HepG2 (cell line): ENCODE measurements at regions not wholly inside any gene's neighbourhood (a gene's known extent, or its start where the extent isn't known, plus 50 kb on each side); places are given as distances from the start of the nearest gene placed in this dataset.

Experiments used
- ATAC-seq: fragments of 200-7000 bp; cut with Tn5 transposase; 3 replicates; pipeline ENCODE4 v1.9.1; 2020; ENCODE audit warnings: mild to moderate bottlenecking, moderate library complexity
- BruUV-seq: library from RNA; stranded (reverse); fragments of 400-500 nt; replicated peaks from 2 replicates; lab custom pipeline; 2021; lab: Mats Ljungman, UMichigan
- CTCF ChIA-PET: fragments of 300-600 bp; formaldehyde crosslinking; extraction: SDS; loops from one replicate; lab custom pipeline; 2021; ENCODE audit warnings: low total read pairs, inconsistent platforms, low intra/inter-chr PET ratio; lab: Yijun Ruan, JAX
- POLR2A ChIA-PET: fragments of 350-600 bp; sonication (Branson Sonifier 250); formaldehyde crosslinking; loops from one replicate; lab custom pipeline; 2020; ENCODE audit warnings: antibody characterized with exemption, inconsistent platforms; lab: Yijun Ruan, JAX
- DNase-seq: peaks from one replicate; pipeline ENCODE4 v3.0.0-alpha.2; 2015; ENCODE audit warnings: low spot score
- FAIRE-seq: peaks from 3 replicates; lab custom pipeline; 2011; peaks lifted over from hg19 to GRCh38; lab: Jason Lieb, UNC
- H2AFZ ChIP-seq: one replicate; pipeline ENCODE4 v1.6.1; 2011; ENCODE audit warnings: low read length, inconsistent platforms
- H3K27ac ChIP-seq: fragments of 300-600 bp; 3 replicates; pipeline ENCODE4 v1.8.0; 2011; ENCODE audit warnings: mixed run types, mild to moderate bottlenecking, mixed read lengths, low read length, inconsistent platforms; ENCODE audit not compliant: insufficient read depth; ENCODE audit errors: extremely low read length
- H3K27me3 ChIP-seq, 2 experiments: fragments of 200-600 bp in 1 of 2; 2 replicates in 1 of 2; 3 replicates in 1 of 2; pipeline versions ENCODE4 v1.6.0 to v1.8.0; 2011; ENCODE audit warnings: low read length in 2 of 2, mild to moderate bottlenecking in 2 of 2, moderate library complexity in 2 of 2, inconsistent platforms in 1 of 2; ENCODE audit not compliant: insufficient read depth in 2 of 2, control insufficient read depth in 1 of 2
- H3K36me3 ChIP-seq, 2 experiments: fragments of 200-600 bp in 1 of 2; replicated peaks in 1 of 2; 2 replicates in 1 of 2; 3 replicates in 1 of 2; pipeline versions ENCODE4 v1.5.1 to v1.8.0; 2011; ENCODE audit warnings: low read length in 2 of 2, inconsistent platforms in 1 of 2; ENCODE audit not compliant: insufficient read depth in 2 of 2, control insufficient read depth in 1 of 2
- H3K4me1 ChIP-seq: 2 replicates; pipeline ENCODE4 v1.5.1; 2012; ENCODE audit warnings: low read length, inconsistent platforms; ENCODE audit not compliant: insufficient read depth
- H3K4me2 ChIP-seq: 2 replicates; pipeline ENCODE4 v1.6.0; 2011; ENCODE audit warnings: low read depth, low read length, inconsistent platforms
- H3K4me3 ChIP-seq, 3 experiments: fragments of 200-600 bp in 1 of 3; sonication (generic), shearing (Covaris generic) in 1 of 3; replicated peaks in 1 of 3; 2 replicates each; pipeline ENCODE4 v1.5.1; 2011 to 2016; ENCODE audit warnings: low read length in 3 of 3, inconsistent platforms in 2 of 3, low read depth in 2 of 3, mild to moderate bottlenecking in 2 of 3, control low read depth in 1 of 3, mixed read lengths in 1 of 3; ENCODE audit not compliant: insufficient read depth in 1 of 3
- H3K79me2 ChIP-seq: one replicate; pipeline ENCODE4 v1.6.1; 2011; ENCODE audit warnings: low read length, inconsistent platforms; ENCODE audit not compliant: insufficient read depth
- H3K9ac ChIP-seq: 2 replicates; pipeline ENCODE4 v1.6.0; 2011; ENCODE audit warnings: mild to moderate bottlenecking, low read depth, low read length, inconsistent platforms; ENCODE audit not compliant: insufficient read depth
- H3K9me3 ChIP-seq: 2 replicates; pipeline ENCODE4 v1.5.1; 2012; ENCODE audit warnings: mild to moderate bottlenecking, low read length
- H4K20me1 ChIP-seq: 2 replicates; pipeline ENCODE4 v1.6.0; 2011; ENCODE audit warnings: inconsistent platforms, mild to moderate bottlenecking, low read length, moderate library complexity; ENCODE audit not compliant: insufficient read depth
- MAFF ChIP-seq: IDR thresholded peaks from 2 replicates; pipeline ENCODE4 v1.6.1; 2011; ENCODE audit warnings: low read depth, low read length, improper control_type of control experiment
- MAFK ChIP-seq, 2 experiments: IDR thresholded peaks in 1 of 2; conservative IDR thresholded peaks in 1 of 2; 2 replicates each; pipeline ENCODE4 v1.6.1; 2011; ENCODE audit warnings: improper control_type of control experiment in 2 of 2, low read length in 2 of 2
- ZFP82 ChIP-seq: sonication (generic); formaldehyde crosslinking; IDR thresholded peaks from 2 replicates; pipeline ENCODE4 v1.5.1; 2020; ENCODE audit warnings: mild to moderate bottlenecking, missing genetic modification reagents, borderline replicate concordance
- ZNF264 ChIP-seq: sonication (generic); formaldehyde crosslinking; IDR thresholded peaks from 2 replicates; pipeline ENCODE4 v1.4.0; 2020; ENCODE audit warnings: missing genetic modification reagents
- ZNF782 ChIP-seq: sonication (generic); formaldehyde crosslinking; IDR thresholded peaks from 2 replicates; pipeline ENCODE4 v1.4.0; 2020; ENCODE audit warnings: missing genetic modification reagents, mild to moderate bottlenecking, borderline replicate concordance
- WGBS: methylation state at CpG from one replicate; pipeline ENCODE4 v1.1.6; 2017; ENCODE audit warnings: low lambda C conversion rate; 5-methylcytosine and 5-hydroxymethylcytosine counted together
- in situ Hi-C: cut with HindIII; loops from 2 replicates; pipeline ENCODE4 v1.10.0; 2017; ENCODE audit warnings: low pct_unique_long_range_greater_than_20kb; ENCODE audit not compliant: extremely low pct_ligation_motif_present
- intact Hi-C: fragments of 100-400 bp; cut with micrococcal nuclease; formaldehyde crosslinking; loops from one replicate; pipeline ENCODE4 v1.10.0; 2022; ENCODE audit not compliant: unreplicated experiment
- TF ChIP-seq, protein P1 (sequence below), 2 experiments: fragments of 450-650 bp in 1 of 2; sonication (generic) in 1 of 2; formaldehyde crosslinking; IDR thresholded peaks; 2 replicates each; pipeline versions ENCODE4 v1.5.0 to v1.8.0; 2020 to 2022; ENCODE audit warnings: mild to moderate bottlenecking in 1 of 2, missing genetic modification reagents in 1 of 2
- TF ChIP-seq, protein P2 (sequence below), 2 experiments: sonication (generic) in 1 of 2; formaldehyde crosslinking in 1 of 2; IDR thresholded peaks; 2 replicates each; pipeline versions ENCODE4 v1.4.0 to v1.6.1; 2018 to 2020; ENCODE audit warnings: missing genetic modification reagents in 2 of 2, borderline replicate concordance in 1 of 2, low read depth in 1 of 2, mild to moderate bottlenecking in 1 of 2, missing biosample characterization in 1 of 2

DNA sequence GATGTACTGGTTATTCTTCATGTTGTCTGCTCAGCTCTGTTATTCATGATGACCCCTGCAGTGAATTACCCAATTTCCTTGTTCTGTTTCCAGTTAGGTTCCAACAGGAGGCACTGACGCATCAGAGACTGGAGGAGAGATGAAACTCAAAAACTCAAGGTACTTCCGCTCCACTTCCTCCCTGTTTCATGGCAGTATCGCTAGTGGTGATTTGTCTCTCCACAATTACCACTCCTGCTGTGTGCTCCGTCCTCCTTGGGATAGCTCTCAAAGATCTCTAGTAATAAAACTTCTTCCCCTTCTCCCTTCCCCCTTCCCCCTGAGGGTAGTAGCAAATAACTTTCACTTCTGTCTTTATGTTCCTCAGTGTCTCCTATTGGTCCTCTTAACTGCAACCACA, 107.4 kb upstream of the ABCB5 start (continued):
- TF ChIP-seq, protein P1, sequence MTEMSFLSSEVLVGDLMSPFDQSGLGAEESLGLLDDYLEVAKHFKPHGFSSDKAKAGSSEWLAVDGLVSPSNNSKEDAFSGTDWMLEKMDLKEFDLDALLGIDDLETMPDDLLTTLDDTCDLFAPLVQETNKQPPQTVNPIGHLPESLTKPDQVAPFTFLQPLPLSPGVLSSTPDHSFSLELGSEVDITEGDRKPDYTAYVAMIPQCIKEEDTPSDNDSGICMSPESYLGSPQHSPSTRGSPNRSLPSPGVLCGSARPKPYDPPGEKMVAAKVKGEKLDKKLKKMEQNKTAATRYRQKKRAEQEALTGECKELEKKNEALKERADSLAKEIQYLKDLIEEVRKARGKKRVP (CRISPR knock-in tag; IDR thresholded peaks at IDR 0.05), result no peak

DNA sequence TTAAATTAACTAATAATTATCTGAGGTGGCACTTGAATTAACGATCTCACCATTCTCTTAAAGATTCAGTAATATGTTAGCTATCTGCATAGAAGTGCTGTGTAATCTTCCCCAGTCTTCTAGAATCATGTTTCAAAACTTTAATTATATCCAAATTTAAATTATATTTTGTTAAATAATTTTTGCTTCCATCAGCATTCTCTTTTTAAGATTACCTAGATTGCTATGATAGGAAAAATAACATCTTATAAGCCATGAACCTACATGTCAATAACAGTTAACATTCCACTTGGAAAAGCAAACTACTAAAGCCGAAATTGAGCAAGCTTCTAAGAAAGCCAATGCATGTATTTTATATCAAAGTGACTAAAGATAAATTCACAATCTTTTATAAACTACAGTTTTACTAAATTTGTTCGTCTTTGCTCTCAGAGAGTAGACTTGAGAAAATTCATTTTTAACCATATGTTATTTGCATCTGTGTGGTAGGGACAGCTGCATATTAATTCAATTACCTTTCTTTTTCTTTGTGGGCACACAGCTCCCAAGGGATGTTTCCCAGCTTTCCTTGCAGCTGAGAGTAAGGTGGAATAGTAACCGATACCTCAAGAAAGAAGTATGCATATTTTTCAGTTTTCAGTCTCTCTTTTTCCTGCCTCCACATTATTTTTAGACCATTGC, 105.4 kb upstream of the ABCB5 start:
- intact Hi-C loops, result no loop called here

More for the DNA sequence above, 105.4 kb upstream of the ABCB5 start:
- DNase-seq (no peak), FAIRE-seq (no peak), ATAC-seq (no peak)
- H4K20me1 ChIP-seq, result no peaks in the 10 kb centered on the region
- H3K9me3 ChIP-seq, result no peaks in the 10 kb centered on the region
- CTCF ChIA-PET, result no interaction called here
- in situ Hi-C loops, result no loop called here
- WGBS, result 2% methylated on average over 4 of the region's 4 CpGs
- H3K27me3 ChIP-seq, result no peaks in the 10 kb centered on the region
- no peak overlapping the region for H2AFZ ChIP-seq
- no peak overlapping the region for H3K9ac ChIP-seq
- H3K4me2 ChIP-seq, result no peak overlapping the region
- BruUV-seq, result no TSS peak
- POLR2A ChIA-PET, result no interaction called here
- no peak overlapping the region for H3K4me3 ChIP-seq
- no peak overlapping the region for H3K27ac ChIP-seq
- no peaks in the 10 kb centered on the region for H3K4me1 ChIP-seq
- TF ChIP-seq MAFF (peak; percentile 29; the same call in 1 of the 2 replicates), ZNF264 (no peak), MAFK (conservative IDR thresholded peaks at IDR 0.05 in 1 of 2, IDR thresholded peaks at IDR 0.05 in 1 of 2; ENCODE audit: low read length in 2 of 2) (peak; percentile 37 to 81; a peak in 3 of 4 replicates), ZFP82 (CRISPR knock-in tag) (no peak), ZNF782 (CRISPR knock-in tag) (no peak)
- TF ChIP-seq, protein P2, sequence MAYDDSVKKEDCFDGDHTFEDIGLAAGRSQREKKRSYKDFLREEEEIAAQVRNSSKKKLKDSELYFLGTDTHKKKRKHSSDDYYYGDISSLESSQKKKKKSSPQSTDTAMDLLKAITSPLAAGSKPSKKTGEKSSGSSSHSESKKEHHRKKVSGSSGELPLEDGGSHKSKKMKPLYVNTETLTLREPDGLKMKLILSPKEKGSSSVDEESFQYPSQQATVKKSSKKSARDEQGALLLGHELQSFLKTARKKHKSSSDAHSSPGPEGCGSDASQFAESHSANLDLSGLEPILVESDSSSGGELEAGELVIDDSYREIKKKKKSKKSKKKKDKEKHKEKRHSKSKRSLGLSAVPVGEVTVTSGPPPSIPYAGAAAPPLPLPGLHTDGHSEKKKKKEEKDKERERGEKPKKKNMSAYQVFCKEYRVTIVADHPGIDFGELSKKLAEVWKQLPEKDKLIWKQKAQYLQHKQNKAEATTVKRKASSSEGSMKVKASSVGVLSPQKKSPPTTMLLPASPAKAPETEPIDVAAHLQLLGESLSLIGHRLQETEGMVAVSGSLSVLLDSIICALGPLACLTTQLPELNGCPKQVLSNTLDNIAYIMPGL (CRISPR knock-in tag; IDR thresholded peaks at IDR 0.05; ENCODE audit: borderline replicate concordance in 1 of 2, low read depth in 1 of 2), result no peak
- H3K36me3 ChIP-seq, result no peaks in the 10 kb centered on the region
- H3K79me2 ChIP-seq, result no peaks in the 10 kb centered on the region
